GM21576 (cell line): ENCODE measurements at regions not wholly inside any gene's neighbourhood (a gene's known extent, or its start where the extent isn't known, plus 50 kb on each side); places are given as distances from the start of the nearest gene placed in this dataset.

Source experiments
- ATAC-seq: cut with Tn5 transposase; IDR thresholded peaks from one replicate; pipeline ENCODE4 v1.9.1; 2021; ENCODE audit warnings: mild to moderate bottlenecking, moderate library complexity; ENCODE audit not compliant: unreplicated experiment

DNA sequence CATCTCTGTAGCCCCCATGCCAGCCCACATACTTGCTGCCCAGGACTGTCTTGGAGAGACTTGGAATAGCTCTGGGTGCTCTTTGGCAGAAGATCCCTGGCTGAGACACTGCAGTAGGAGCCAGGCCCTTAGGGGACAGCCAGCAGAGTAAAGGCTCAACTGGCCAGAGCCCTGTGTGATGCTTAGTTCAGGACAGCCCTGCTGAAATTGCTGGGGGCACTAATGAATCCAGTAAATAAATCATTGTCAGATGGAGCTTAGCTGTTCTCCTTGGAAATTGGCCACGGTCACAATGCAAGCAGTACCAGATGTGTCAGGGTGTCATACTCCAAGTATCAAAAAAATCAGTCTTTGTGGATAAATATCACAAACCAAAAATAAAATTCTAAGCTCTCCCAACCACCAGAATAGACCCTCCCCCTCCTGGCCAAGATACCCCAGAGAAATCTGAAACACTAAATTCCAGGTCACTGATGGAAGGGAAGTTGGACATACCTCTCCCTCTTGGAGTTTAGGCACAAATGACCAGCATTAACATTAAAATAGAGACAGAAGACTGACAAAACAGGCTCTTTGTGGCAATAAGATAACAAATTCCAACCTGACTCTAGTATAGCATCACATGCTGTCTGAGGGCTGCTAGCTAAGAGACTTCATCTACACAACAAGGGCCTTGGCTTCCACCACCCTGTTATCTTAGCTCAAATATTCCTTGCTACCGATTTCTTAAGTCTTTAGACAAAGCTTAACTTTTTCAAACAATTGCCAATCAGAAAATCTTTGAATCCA, 83.2 kb upstream of the DNAH14 start:
- no peak for ATAC-seq

DNA sequence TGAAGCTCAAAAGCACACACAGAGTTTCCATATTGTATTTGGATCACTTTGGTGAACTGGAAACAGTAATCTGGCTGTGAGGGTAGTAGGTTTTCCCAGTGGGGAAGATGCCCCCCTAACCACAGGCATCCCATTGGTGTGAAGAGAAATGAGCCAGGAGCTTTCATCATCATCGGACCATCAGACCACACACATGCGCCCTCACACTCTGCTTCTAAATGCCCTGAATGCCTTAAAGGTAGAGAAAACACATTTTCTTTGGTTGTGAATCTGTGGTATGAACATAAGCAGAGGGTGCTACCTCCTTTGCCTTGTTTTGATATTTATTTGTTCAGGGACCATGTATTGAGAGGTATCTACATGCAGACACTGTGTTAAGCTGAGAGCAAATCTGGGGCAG, 79.0 kb upstream of the DNAH14 start:
- no peak for ATAC-seq

DNA sequence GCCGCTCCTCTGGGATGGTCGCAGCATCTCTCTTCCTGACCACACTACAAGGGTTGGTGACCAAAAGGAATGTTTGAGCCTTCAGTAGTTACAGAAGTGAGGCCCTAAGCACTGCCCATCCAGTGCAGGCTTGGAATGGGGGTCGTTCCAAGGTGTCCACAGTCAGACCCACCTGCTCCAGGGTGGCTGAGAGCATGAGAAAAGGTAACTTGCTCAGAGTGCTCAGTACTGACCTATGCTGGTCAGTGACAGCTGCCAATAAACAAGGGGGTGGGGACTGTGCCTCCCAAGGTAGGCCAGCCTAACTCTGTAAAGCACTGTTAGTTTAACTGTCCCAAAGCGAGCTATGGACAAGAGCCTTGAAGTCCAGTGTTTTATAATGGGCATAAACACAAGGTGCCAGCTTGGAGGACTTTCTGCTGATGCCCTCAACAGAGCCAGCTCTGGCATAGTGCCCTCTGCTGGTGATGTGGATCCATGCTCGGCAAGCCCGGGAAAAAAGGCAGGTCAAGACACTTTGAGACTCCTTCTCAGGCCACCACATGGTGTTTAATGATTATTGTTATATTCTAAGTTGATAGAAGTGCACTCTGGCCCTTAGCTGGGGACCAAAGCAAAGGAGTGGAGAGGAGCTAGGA, 78.1 kb upstream of the DNAH14 start:
- peak; percentile 62 for ATAC-seq

DNA sequence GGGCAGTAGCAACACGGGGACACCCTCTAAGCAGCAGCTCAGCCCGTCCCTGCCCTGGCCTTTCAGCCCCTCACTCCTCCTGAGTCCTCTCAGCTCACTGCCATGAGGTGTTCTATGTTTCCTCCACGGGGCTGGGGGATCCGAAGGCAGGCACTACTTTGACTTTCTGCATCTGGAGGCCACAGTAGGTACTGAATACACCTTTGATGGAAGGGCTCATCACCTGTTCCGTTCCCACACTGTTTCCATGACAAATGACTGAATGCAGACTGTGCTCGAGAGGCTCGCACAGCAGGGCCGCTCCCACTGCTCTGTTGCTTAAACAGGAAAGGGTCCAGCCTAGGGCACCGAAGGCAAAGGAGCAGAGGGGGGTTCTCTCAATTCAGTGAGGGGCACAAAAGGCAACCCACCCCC, 77.6 kb upstream of the DNAH14 start:
- peak; percentile 25 for ATAC-seq

DNA sequence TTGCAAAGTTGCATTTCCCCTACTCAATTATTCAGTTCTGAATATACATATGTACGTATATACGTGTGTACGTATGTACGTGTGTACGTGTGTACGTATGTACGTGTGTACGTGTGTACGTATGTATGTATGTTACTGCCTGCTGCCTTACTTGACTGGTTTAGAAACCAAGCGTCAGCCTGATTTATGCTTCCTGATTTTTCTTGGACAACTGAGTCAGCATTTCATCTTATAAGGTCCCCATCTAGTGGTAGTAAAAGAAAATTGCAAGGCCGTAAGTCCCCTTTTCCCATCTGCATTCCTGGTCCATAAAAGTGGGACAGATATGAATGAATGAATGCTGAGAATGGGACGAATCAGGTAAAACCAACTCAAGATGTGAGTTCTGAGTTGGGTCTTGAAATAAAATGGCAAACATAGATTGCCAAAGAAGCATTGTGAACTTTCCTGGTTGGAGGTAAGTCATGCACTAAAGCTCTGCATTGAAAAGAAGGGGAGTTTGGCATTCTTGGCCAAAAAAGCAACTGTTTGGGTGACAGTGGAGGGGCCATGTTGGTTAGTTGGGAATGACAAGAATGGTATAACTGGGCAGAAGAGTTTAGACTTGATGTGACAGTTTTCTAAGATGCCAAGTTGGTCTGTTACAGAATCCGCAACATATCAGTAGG, 76.4 kb upstream of the DNAH14 start:
- no peak for ATAC-seq

DNA sequence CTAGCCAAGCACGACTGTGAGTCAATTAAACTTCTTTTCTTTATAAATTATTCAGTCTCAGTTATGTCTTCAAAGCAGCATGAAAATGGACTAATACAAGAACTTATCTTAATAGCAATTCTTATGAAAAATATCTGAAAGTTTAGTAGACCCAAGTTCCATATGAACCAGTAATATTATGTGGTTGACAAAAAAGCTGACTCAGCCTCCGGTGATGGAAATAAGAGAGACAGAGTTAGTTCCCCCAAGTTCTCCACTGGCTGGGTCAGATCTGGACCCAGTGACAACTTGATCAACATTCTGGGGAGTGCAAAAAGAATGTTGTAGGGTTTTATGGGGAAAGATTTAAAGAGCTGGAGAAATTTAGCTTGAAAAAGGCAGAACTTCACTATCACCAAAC, 72.5 kb upstream of the DNAH14 start:
- no peak for ATAC-seq

DNA sequence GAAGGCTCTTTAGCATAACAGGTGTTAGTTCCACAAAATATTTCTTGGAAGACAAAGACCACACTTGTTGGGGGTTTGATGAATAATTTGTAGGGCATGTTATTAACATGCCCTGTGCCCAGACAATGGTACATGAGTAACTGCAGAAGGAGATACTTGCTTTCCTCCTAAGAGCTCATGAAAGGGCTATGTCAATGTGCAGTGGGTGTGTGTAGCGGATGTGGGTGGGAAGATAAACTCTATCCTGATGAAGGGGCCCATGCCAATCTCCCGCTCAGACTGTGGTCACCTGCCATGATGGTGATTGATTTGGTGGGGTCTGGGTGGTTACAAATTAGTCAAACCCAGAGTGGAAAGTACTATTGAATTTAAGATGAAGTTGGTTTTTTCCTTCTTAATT, 69.8 kb upstream of the DNAH14 start:
- ATAC-seq = no peak

DNA sequence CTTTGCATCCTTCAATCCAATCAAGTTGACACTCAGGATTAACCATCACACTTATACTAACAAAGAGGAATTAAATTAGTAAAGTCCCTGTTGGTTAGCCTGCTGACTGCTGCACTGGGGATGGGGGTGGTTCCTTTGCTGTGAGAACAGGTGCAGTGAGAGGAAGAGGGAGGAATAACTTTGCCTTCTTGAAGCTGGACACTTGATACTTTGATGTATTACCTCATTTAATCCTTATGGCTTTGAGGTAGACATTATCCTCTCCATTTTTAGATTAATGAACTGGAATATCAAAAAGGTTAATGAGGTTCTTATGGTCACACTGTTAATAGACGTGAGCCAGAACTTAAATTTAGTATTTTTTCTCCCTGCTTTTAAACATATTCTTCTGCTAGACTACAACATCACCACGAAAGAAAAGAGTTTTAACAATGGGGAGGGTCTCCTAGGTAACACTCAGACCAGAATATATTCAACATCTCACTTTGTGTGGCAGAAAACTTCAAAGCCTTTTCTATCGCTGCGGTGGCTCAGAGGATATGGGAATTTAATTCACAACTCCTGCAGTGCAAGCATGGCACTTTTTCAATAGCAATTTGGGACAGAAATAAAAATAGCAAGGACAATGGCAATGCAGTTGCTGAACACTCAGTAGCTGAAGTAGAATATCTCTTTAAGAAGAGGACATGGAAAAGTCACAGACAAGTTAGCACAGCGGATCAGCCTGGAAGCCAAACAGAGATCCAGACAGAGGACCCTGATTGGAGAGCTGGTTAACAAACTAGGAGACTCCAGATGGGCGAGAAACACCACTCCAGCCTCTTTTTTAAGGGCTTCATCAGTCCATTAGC, 68.8 kb upstream of the DNAH14 start:
- no peak for ATAC-seq

DNA sequence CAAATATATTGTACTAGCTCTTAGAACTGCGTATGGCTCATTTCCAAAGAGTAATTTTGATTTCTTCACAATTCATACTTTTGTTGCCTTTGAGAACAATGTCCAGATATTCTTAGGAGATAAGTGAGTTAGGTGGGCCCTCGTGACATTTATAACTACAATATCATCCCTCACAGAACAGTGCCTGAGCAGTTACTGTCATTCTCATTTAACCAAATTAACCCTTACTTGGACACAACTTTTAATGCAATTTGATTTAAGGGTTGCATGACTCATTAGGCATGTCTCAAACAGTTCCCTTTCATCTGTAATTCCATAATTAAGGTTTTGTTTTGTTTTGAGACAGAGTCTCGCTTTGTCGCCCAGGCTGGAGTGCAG, 68.1 kb upstream of the DNAH14 start:
- no peak for ATAC-seq

DNA sequence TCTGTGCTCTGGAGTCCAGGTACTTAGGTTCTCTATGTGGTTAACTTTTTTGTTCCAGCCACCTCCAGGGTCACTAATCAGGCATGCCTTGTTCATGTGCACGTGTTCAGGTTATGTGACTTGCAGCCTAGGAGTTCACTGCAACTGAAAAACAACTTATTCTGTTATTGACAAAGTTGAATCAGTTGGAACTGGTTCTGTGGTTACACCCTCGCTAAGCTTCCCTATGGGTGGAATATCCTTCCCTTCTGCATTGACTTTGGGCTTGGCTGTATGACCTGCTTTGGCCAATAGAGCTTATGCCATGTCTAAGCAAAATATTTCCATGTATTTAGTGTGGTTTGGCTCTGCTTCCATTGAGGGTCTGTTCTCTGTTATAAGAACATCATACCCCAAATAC, 66.0 kb upstream of the DNAH14 start:
- ATAC-seq = no peak

DNA sequence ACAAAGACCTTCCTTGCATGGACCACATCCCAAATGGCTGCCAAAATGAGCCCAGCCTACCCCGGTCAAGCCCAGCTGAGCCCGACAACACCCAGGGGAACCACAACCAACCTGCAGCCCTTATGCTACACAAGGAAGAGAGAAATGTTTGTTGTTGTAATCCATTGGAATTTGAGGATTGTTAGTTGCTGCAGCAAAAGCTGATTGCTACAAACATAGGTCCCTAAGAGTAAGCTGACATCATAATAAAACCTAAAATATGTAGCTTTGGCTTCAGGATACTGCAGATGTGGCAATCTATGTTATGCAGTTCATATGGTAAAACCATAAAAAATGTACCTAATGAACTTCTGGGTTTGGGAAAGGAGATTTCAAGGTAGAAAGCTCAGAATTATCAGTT, 65.5 kb upstream of the DNAH14 start:
- no peak for ATAC-seq

DNA sequence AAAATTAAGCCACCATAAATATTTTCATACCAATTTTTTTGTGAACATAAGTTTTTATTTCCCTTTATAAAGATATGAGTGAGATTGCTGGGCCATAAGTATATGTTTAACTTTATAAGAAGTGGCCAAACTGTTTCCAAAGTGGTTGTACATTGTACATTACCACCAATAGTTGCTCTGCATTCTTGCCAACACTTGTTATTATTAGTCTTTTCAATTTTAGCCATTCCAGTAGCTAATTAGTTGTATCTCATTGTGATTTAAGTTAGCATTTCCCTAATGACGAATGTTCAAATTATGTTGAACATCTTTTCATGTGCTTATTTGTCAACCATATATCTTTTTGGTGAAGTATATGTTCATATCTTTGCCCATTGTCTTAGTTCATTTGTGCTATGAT, 64.0 kb upstream of the DNAH14 start:
- no peak for ATAC-seq

DNA sequence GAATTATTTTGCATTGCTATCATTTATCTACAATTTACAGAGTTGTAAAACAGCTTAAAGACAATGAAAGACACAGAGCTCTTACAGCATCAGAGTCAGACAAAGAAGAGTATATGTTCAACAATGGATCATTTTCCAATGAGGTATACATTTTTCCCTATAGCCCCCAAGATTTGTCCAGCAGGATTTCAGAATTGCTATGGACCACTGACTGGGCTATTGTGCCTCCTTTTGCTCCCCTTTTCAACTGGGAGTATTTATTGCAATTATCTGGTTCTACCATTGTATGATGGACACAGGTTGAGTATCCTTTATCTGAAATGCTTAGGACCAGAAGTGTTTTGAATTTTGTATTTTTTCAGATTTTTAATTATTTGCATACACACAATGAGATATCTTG, 62.5 kb upstream of the DNAH14 start:
- no peak for ATAC-seq

DNA sequence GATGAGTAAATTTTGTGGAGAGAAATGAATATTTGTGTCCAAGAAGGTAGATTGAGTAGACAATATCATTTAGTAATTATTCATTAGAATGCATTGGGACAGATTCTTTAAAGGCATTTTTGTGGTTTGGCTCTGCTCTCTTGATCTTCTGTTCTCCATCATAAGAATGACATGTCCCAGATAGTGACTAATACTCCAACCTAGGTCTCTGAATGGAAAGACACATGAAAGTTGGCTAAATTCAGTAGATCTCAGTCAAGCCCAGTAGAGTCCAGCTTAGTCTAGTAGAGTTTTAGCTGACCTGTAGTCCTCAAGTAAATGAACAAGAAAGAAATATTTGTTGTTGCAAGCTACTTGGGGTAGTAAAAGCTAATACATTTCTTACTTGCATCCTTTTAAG, 61.8 kb upstream of the DNAH14 start:
- ATAC-seq = no peak

DNA sequence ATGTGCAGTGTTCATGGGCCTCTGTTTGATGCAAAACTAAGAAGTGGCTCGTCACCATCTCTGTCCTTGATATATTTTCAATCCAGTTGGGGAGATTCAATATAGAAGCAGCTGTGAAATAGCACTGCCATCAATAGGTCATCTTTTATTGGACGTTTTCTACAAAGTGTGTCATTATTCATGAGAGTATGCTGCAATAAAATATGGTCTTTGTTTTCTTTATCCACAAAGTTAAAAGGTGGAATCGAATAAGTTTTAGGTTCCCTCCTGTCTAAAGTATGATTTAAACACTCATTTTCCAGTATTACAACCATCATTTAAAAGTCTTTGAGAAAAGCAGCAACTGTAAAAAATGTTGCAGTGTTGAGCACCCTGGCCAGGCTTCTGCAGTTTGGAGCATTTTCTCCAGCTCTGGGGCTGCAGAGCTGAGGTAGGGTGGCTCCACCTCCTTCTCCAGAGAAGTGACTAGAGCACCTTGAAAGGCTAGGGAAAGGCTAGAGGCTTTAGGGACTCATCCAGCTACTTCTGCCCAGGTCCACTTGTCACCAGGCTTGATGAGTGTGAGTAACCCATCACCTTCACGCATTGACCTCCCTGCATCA, 56.5 kb upstream of the DNAH14 start:
- no peak for ATAC-seq

DNA sequence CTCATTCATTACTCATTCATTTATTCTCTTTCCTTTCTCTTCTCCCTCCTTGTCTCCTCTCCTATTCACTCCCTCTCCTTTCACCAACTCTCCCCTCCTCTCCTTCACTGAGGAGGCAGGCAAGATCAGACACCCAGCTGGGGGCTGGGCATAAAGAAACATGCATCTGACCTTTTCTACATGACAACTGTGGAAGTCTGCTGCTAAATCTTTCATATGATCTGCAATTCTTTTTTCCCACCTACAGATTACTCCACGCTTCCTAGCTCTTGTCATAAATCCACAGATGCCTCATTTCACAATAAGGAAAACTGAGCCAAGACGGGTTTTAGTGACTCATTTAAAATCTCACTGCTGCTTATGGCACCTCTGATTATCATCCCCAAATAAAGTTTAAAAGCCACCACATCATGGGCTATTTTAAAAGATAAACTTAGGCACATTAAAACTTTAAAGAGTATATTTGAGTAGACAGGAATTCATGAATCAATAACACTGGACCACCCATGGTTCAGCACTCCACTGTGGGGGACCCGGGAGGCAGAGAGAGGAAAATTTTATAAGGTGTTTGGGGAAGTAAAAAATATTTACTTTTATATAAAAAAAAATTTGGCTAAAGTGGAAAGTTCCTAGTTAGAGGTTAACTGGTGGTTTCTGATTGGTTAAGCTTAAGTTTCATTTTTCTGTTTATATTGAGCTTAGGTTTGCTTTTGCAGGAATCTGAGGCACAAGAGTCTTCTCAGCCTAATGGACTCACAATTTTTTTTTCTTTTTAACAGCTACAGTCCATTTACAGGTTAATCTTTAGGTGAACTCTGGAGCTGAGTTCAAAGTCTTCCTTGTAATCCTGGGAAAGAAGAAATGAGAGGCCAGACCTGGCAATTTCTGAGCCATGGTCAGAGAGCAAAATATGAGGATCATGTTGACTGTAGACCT, 55.8 kb upstream of the DNAH14 start:
- no peak for ATAC-seq

DNA sequence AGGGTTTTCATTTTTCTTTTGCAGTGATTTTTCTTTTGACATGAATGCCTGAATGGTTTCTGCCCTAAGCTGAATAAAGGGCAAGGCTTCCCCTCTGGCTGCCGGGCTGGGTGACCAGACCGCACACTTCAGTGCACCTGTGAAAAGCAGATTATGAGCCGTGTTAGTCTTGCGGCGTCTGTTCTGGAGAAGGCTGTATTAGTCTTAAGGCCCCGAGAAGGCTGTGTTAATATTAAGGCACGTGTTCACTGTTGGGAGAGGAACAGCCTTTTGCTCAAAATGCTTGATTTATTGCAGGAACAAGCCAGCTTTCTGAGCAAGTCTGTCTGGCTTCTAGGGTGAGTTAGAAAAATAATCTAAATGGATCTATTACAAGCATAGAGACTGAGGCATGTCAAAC, 54.7 kb upstream of the DNAH14 start:
- no peak for ATAC-seq

DNA sequence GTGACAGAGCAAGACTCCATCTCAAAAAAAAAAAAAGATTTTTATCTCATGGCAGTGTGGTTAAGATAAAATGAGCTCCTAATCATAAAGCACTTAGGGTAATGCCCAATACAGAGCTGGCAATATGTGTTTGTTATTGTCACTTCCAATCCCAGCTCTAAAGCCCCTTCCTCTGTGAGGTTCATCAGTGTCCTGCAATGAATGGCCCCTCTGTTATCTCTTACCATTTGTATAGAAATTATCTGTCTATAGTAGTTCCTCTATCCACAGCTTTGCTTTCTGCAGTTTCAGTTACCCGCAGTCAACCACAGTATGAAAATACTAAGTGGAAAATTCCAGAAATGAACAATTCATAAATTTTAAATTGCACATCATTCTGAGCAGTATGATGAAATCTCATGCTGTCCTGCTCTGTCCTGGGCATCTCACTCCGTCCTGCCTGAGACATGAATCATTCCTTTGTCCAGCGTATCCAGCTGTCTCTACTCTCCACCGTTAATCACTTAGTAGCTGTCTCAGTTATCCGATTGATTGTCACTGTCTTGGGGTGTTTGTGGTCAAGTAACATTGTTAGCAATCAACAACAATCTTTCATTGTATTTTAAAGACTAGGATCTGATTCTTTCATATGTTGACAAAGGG, 50.2 kb upstream of the DNAH14 start:
- no peak for ATAC-seq
